ELF-1 (cell line): ENCODE measurements at regions not wholly inside any gene's neighbourhood (a gene's known extent, or its start where the extent isn't known, plus 50 kb on each side); places are given as distances from the start of the nearest gene placed in this dataset.
A peak's percentile ranks its signal among the peaks of the same experiment; 100 is the strongest.

Experiments
- DNase-seq: peaks from one replicate; pipeline ENCODE4 v3.0.0-alpha.2; 2016; ENCODE audit warnings: low read depth, low spot score

GRCh38 chr13:44022196-44022595 lies 142.5 kb downstream of the LACC1 start:
- DNase-seq, result no peak

GRCh38 chr13:44024167-44024845 lies 144.6 kb downstream of the LACC1 start:
- no peak for DNase-seq

GRCh38 chr13:44024846-44025195 lies 145.1 kb downstream of the LACC1 start:
- DNase-seq, result no peak

- no peak for DNase-seq
These were observed 146.5 kb downstream of the LACC1 start for GRCh38 chr13:44026194-44026593.

GRCh38 chr13:44028734-44029133 lies 149.0 kb downstream of the LACC1 start:
- no peak for DNase-seq

GRCh38 chr13:44030615-44031014 lies 150.9 kb downstream of the LACC1 start:
- no peak for DNase-seq

GRCh38 chr13:44031555-44031954 lies 151.9 kb downstream of the LACC1 start:
- DNase-seq, result no peak

- no peak for DNase-seq
These were observed 153.1 kb downstream of the LACC1 start for GRCh38 chr13:44032802-44033201.

GRCh38 chr13:44035400-44035799 lies 155.7 kb downstream of the LACC1 start:
- DNase-seq, result no peak

- DNase-seq, result no peak
These were observed 160.5 kb downstream of the LACC1 start for GRCh38 chr13:44040070-44040817.

- DNase-seq, result no peak
These were observed 161.1 kb downstream of the LACC1 start for GRCh38 chr13:44040818-44041100.

- DNase-seq, result no peak
These were observed 165.0 kb downstream of the LACC1 start for GRCh38 chr13:44044547-44045179.

GRCh38 chr13:44045180-44045562 lies 165.5 kb downstream of the LACC1 start:
- no peak for DNase-seq

- no peak for DNase-seq
These were observed 166.7 kb downstream of the LACC1 start for GRCh38 chr13:44046428-44046827.

GRCh38 chr13:44048326-44048725 lies 168.6 kb downstream of the LACC1 start:
- DNase-seq, result no peak

- DNase-seq, result no peak
These were observed 169.6 kb downstream of the LACC1 start for GRCh38 chr13:44049081-44049945.

GRCh38 chr13:44050450-44051063 lies 170.9 kb downstream of the LACC1 start:
- DNase-seq, result no peak

- no peak for DNase-seq
These were observed 171.7 kb downstream of the LACC1 start for GRCh38 chr13:44051405-44051804.

- no peak for DNase-seq
These were observed 172.4 kb downstream of the LACC1 start for GRCh38 chr13:44051918-44052675.

- DNase-seq, result peak; percentile 75
These were observed 173.1 kb downstream of the LACC1 start for GRCh38 chr13:44052780-44053184.

- DNase-seq, result peak; percentile 26
These were observed 173.5 kb downstream of the LACC1 start for GRCh38 chr13:44053208-44053607.
